IPS DF 6.9 (cell line): ENCODE measurements at regions not wholly inside any gene's neighbourhood (a gene's known extent, or its start where the extent isn't known, plus 50 kb on each side); places are given as distances from the start of the nearest gene placed in this dataset.

Source experiments
- DNase-seq: peaks from one replicate; pipeline ENCODE4 v3.0.0-alpha.2; 2013; ENCODE audit warnings: low read depth, low spot score
- H3K27ac ChIP-seq: one replicate; pipeline ENCODE4 v1.5.1; 2013; ENCODE audit warnings: low read length, control low read depth
- H3K27me3 ChIP-seq: 2 replicates; pipeline ENCODE4 v1.6.1; 2013; ENCODE audit warnings: mild to moderate bottlenecking, low read length; ENCODE audit not compliant: control insufficient read depth, insufficient read depth
- H3K36me3 ChIP-seq: 2 replicates; pipeline ENCODE4 v1.6.1; 2013; ENCODE audit warnings: low read length; ENCODE audit not compliant: control insufficient read depth, insufficient read depth
- H3K4me1 ChIP-seq: 2 replicates; pipeline ENCODE4 v1.6.1; 2013; ENCODE audit warnings: low read length; ENCODE audit not compliant: control insufficient read depth, insufficient read depth
- H3K4me3 ChIP-seq: 2 replicates; pipeline ENCODE4 v1.5.1; 2013; ENCODE audit warnings: mild to moderate bottlenecking, low read length
- H3K9me3 ChIP-seq: 2 replicates; pipeline ENCODE4 v1.6.1; 2013; ENCODE audit warnings: low read length, inconsistent platforms; ENCODE audit not compliant: control insufficient read depth, insufficient read depth
- WGBS: extraction: QIAGEN DNeasy Blood & Tissue Kit; methylation state at CpG from one replicate; pipeline ENCODE4 v1.1.7; 2013; ENCODE audit warnings: mixed read lengths, missing lambda C conversion rate; ENCODE audit not compliant: insufficient read length, insufficient coverage; 5-methylcytosine and 5-hydroxymethylcytosine counted together

DNA sequence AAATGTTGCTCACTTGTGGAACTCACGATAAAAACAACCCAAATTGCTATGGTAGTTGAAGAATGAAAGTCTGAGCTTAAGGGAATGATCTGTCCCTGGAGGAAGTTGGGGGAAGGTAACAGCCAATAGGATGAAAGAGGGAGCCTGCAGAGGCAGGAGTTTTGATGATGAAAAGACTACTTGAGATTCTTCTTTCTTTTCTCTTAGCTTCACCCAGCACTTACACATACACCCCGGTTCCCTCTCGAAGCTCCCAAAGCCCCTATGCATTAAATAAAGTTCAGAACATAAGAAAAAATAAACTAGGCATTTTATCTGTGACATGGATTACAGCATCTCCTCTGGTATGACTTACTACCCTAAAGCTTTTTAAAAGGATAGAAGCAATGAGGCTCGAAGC lies 122.9 kb upstream of the GATB start:
- peaks cover 2% of the 10 kb centered on the region; the same call in 1 of the 2 replicates for H3K4me1 ChIP-seq
- no peak overlapping the region for H3K27ac ChIP-seq
- no peak for DNase-seq
- H3K36me3 ChIP-seq = no peaks in the 10 kb centered on the region
- no peaks in the 10 kb centered on the region for H3K9me3 ChIP-seq
- no CpG with 5 or more reads among the region's 4 CpGs for WGBS
- H3K4me3 ChIP-seq = no peak overlapping the region
- H3K27me3 ChIP-seq = no peaks in the 10 kb centered on the region

DNA sequence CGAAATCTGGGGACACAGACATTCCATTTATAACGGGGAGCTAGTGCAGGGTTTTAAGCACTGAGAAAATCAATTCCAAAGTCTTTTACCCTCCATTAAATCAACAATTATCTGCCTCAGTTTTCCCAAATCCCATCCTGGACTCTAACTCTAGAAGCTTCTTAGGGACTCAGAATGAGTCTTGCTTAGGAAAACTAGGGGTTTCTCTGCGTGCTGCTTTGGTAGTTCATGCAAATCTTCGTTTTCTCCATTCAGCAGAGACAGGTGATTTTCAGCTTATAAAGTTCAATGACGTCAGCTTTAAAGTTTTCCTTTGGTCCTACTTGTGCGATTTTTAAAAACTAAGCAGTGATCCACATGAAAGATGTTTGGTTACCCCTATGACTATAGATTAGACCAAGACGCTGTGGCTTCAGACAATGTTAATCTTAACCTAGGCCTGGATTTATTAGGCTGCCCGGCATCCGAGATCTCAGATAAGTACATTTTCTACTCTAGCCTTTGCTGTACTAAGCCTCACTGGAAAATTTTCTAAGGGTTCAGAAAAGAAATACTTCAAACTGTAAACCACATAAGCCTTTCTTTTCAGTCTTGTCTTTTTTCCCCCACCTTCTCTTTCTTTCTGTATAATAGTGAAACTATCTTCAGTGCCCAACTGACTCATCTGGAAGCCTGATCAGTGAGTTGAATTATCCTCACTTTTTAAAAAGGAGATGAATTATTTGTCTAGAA lies 121.4 kb upstream of the GATB start:
- no CpG with 5 or more reads among the region's 9 CpGs for WGBS
- peaks cover 2% of the 10 kb centered on the region; the same call in 1 of the 2 replicates for H3K4me1 ChIP-seq
- DNase-seq = no peak
- H3K36me3 ChIP-seq = no peaks in the 10 kb centered on the region
- H3K9me3 ChIP-seq = no peaks in the 10 kb centered on the region
- no peaks in the 10 kb centered on the region for H3K27me3 ChIP-seq
- H3K27ac ChIP-seq = no peak overlapping the region
- H3K4me3 ChIP-seq = no peak overlapping the region

GRCh38 chr4:151879705-151880445 lies 119.1 kb upstream of the GATB start:
- WGBS = 100% methylated on average over 1 of the region's 11 CpGs
- Histone ChIP-seq H3K36me3 (no peaks in the 10 kb centered on the region), H3K9me3 (no peaks in the 10 kb centered on the region), H3K27ac (no peak overlapping the region), H3K4me3 (no peak overlapping the region), H3K4me1 (0 out of 2 replicates have a peak, but pooled peaks cover 2% of the 10 kb centered on the region), H3K27me3 (no peaks in the 10 kb centered on the region)
- DNase-seq = no peak

DNA sequence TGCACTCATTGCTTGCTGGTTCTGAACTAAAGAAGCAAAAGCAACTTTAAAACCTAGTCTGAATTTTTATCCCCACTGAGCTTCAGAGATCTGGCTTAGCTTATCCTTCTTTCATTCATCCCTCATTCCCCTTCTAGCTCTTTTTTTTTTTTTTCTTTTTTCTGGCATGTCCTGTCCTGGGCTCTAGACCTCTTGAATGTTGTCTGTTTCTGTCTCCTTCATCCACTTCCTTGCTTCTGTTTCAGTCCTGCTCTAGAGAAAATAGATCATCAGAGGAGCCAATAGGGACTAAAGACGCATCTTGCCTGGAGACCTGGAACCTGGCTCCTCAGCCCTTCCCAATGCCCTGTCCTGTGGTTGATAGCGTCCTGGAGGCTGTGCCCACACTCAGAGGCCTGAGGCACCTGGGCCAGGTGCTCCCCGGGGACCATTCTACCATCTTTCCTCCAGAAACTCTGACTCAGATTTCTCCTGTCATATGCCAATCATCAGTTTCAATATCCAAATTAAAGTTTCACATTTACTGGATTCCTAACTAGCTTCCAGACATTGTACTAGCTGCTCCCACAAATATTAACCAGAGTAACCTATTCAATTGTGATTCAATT lies 115.7 kb upstream of the GATB start:
- DNase-seq = no peak
- Histone ChIP-seq H3K9me3 (no peaks in the 10 kb centered on the region; the same call in 1 of the 2 replicates), H3K4me1 (0 out of 2 replicates have a peak, but pooled peaks cover 4% of the 10 kb centered on the region), H3K27ac (no peak overlapping the region), H3K36me3 (no peaks in the 10 kb centered on the region), H3K4me3 (no peak overlapping the region), H3K27me3 (no peaks in the 10 kb centered on the region)
- no CpG with 5 or more reads among the region's 3 CpGs for WGBS

DNA sequence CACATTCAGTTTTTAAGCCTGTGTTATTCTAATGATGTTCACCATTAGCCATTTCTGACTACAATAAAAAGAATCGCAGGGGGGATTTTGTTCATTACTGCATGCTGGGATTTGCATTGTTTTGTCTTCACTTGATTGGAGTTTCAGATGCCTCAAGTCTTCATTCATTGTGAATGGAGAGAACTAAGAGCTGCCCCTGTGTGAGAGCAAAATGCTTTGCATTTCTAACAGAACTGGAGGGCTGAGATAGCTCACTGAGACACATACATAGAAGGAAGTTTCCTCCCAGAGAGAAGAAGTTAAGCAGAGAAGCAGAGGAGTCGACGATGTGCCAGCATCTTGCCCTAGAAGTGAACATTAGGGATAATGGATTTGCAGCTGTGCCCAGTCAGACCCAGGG lies 113.5 kb upstream of the GATB start:
- WGBS = no CpG with 5 or more reads among the region's 3 CpGs
- no peak overlapping the region for H3K27ac ChIP-seq
- peak; percentile 25 for DNase-seq

GRCh38 chr4:151866592-151866918 lies 105.7 kb upstream of the GATB start:
- H3K36me3 ChIP-seq = no peaks in the 10 kb centered on the region
- H3K4me1 ChIP-seq = no peaks in the 10 kb centered on the region
- H3K9me3 ChIP-seq = no peaks in the 10 kb centered on the region; the same call in 1 of the 2 replicates
- H3K4me3 ChIP-seq = no peak overlapping the region
- H3K27ac ChIP-seq = no peak overlapping the region
- no peaks in the 10 kb centered on the region for H3K27me3 ChIP-seq
- no peak for DNase-seq
- WGBS = no CpG with 5 or more reads among the region's 4 CpGs

More for the DNA sequence above, 113.5 kb upstream of the GATB start:
- Histone ChIP-seq H3K4me1 (0 out of 2 replicates have a peak, but pooled peaks cover 4% of the 10 kb centered on the region), H3K27me3 (no peaks in the 10 kb centered on the region), H3K9me3 (no peaks in the 10 kb centered on the region; the same call in 1 of the 2 replicates), H3K36me3 (no peaks in the 10 kb centered on the region), H3K4me3 (no peak overlapping the region)

DNA sequence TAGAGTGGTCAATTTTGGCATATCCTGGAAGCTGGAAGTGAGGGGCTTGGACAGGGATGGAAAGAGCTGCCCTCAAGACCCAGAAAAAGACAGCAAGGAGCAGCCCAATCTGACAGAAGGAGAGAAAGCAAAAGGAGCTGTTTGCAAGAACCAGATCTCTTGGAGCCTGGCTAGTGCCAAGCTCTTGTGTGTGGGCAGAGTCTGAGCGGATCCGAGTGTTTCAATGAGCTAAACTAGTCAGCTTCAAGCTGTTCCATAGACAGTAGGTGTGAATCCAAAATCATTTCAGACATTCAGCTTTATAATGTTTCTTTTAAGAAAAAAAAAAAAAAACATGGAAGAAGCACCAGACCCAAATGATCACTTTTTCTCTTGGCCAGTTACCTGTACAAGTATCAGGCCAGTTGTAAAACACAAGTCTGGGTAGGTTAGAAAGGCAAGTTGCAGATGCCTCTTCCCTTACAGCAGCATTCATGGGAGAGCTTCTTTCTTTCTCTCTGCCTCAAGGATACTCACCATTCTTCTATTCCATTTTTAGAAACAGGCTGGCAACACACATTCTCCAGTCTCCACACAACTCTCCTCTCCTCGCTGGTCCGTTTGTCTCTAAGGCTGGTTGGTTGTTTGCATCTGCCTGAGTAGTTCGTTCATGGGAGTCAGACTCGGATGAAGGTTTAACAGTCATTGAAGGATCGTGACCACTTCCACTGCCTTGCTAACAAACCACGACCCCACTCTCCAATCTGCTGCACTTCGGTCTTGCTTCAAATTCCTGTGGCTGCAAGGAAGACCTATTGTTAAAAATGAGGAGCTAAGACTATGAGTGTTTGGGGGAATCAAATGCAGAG lies 105.2 kb upstream of the GATB start:
- no peak for DNase-seq
- H3K27ac ChIP-seq = no peak overlapping the region
- no peaks in the 10 kb centered on the region for H3K4me1 ChIP-seq
- no peaks in the 10 kb centered on the region; the same call in 1 of the 2 replicates for H3K9me3 ChIP-seq
- no peaks in the 10 kb centered on the region for H3K27me3 ChIP-seq
- H3K4me3 ChIP-seq = no peak overlapping the region
- no CpG with 5 or more reads among the region's 9 CpGs for WGBS
- H3K36me3 ChIP-seq = no peaks in the 10 kb centered on the region

DNA sequence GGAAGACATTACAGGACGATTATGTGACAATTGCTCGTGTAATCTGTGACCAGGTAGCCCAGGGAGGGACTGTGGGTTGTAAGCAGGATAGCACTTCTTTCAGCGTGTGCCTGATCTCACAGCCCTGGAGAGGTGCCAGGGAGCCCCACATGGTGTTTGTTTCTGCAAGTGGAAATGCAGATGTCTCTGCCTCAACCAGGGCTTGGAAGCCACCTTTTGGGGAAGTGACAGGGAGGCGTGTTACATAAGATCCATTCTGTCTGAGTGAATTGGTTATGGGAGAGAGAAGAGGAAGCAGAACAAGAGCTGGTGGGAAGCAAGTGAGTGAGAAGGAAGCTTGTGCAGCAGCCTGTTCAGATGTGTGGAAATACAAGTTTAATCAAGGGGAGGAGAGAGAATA lies 104.5 kb upstream of the GATB start:
- no peaks in the 10 kb centered on the region for H3K36me3 ChIP-seq
- H3K4me3 ChIP-seq = no peak overlapping the region
- no peaks in the 10 kb centered on the region for H3K4me1 ChIP-seq
- WGBS = no CpG with 5 or more reads among the region's 4 CpGs
- no peaks in the 10 kb centered on the region; the same call in 1 of the 2 replicates for H3K9me3 ChIP-seq
- H3K27me3 ChIP-seq = no peaks in the 10 kb centered on the region
- no peak overlapping the region for H3K27ac ChIP-seq
- DNase-seq = no peak

GRCh38 chr4:151864068-151864467 lies 103.3 kb upstream of the GATB start:
- DNase-seq = no peak
- Histone ChIP-seq H3K27me3 (no peaks in the 10 kb centered on the region), H3K4me3 (no peak overlapping the region), H3K36me3 (no peaks in the 10 kb centered on the region), H3K9me3 (no peaks in the 10 kb centered on the region; the same call in 1 of the 2 replicates), H3K27ac (no peak overlapping the region), H3K4me1 (no peaks in the 10 kb centered on the region)
- WGBS = no CpG with 5 or more reads among the region's 5 CpGs

- Histone ChIP-seq H3K9me3 (no peaks in the 10 kb centered on the region; the same call in 1 of the 2 replicates), H3K27me3 (no peaks in the 10 kb centered on the region), H3K36me3 (no peaks in the 10 kb centered on the region), H3K27ac (no peak overlapping the region), H3K4me3 (no peak overlapping the region), H3K4me1 (no peaks in the 10 kb centered on the region)
- no peak for DNase-seq
- no CpG with 5 or more reads among the region's 7 CpGs for WGBS
These were observed 102.0 kb upstream of the GATB start for GRCh38 chr4:151862766-151863165.
